Right lobe of liver (tissue), 4 donors: ENCODE measurements at regions not wholly inside any gene's neighbourhood (a gene's known extent, or its start where the extent isn't known, plus 50 kb on each side); places are given as distances from the start of the nearest gene placed in this dataset.

Experiments used
- POLR2A ChIP-seq: fragments of 450-650 bp; IDR thresholded peaks from one replicate; pipeline ENCODE4 v1.6.1; 2017; ENCODE audit warnings: antibody characterized with exemption, mild to moderate bottlenecking
- TF ChIP-seq, protein P1 (sequence below), 4 donors: fragments of 200-600 bp in 3 of 4; fragments of 450-650 bp in 1 of 4; IDR thresholded peaks; one replicate each; pipeline versions ENCODE4 v1.5.1 to v1.8.0; 2016 to 2022; ENCODE audit warnings: antibody characterized with exemption in 4 of 4, mild to moderate bottlenecking in 2 of 4
- donor health status: DM: no; HTN: no; CAD: no.
- donor health status: DM: no; HTN: no; CAD: no.
- donor health status: DM: no; HTN: yes; CAD: no.

DNA sequence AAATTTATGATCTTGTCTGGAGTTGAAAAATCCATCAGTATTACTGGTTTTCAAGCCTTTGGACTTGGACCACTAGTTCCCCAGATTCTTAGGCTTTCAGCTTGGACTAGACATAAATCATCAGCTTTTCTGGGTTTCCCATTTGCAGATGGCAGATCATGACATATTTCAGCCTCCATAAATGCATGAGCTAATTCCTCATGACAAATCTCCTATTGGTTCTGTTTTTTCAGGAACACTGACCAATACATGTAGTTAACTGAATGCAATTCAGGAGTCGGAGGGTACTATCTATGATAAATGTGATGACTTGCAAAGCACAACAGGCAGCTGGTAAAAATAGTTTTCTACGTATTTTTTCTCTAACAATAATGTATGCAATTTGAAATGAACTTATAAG is 635.6 kb downstream of the TRAM1L1 start:
- no peak for TF ChIP-seq POLR2A
- TF ChIP-seq, protein P1, sequence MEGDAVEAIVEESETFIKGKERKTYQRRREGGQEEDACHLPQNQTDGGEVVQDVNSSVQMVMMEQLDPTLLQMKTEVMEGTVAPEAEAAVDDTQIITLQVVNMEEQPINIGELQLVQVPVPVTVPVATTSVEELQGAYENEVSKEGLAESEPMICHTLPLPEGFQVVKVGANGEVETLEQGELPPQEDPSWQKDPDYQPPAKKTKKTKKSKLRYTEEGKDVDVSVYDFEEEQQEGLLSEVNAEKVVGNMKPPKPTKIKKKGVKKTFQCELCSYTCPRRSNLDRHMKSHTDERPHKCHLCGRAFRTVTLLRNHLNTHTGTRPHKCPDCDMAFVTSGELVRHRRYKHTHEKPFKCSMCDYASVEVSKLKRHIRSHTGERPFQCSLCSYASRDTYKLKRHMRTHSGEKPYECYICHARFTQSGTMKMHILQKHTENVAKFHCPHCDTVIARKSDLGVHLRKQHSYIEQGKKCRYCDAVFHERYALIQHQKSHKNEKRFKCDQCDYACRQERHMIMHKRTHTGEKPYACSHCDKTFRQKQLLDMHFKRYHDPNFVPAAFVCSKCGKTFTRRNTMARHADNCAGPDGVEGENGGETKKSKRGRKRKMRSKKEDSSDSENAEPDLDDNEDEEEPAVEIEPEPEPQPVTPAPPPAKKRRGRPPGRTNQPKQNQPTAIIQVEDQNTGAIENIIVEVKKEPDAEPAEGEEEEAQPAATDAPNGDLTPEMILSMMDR (IDR thresholded peaks at IDR 0.05): no peak
